ENCODE measurements at regions not wholly inside any gene's neighbourhood (a gene's known extent, or its start where the extent isn't known, plus 50 kb on each side); places are given as distances from the start of the nearest gene placed in this dataset.
A peak's percentile ranks its signal among the peaks of the same experiment; 100 is the strongest.

- Histone ChIP-seq H3K4me2 (ENCODE audit: low read depth, low read length) (no peak overlapping the region), H3K56ac (ENCODE audit: extremely low read depth, insufficient read depth, low read length) (no peak overlapping the region), H4K91ac (ENCODE audit: insufficient read depth, low read depth, low read length) (no peak overlapping the region), H3K14ac (replicated peaks; ENCODE audit: low read depth, low read length) (no peak overlapping the region), H3K23ac (ENCODE audit: low read depth, low read length) (no peak overlapping the region; the same call in 1 of the 2 replicates), H3K9me1 (ENCODE audit: insufficient read depth, low read length) (0 out of 2 replicates have a peak, but pooled peaks cover 3% of the 10 kb centered on the region), H2BK20ac (ENCODE audit: low read depth, low read length) (no peak overlapping the region), H3K9me3 (ENCODE audit: control insufficient read depth, insufficient read depth, low read length) (no peaks in the 10 kb centered on the region), H4K8ac (ENCODE audit: low read depth in 2 of 2, low read length in 2 of 2) (peak overlapping the region; percentile 8 to 71; a peak in 3 of 4 replicates), H3K4me1 (ENCODE audit: control insufficient read depth, insufficient read depth, low read length) (peaks cover 2% of the 10 kb centered on the region; the same call in 1 of the 2 replicates), H2AFZ (replicated peaks; ENCODE audit: low read length, poor library complexity) (peak overlapping the region; percentile 86), H2BK5ac (ENCODE audit: low read depth, low read length, poor library complexity, severe bottlenecking) (no peak overlapping the region), H3K9ac (ENCODE audit: low read depth, low read length) (no peak overlapping the region), H3K27ac (ENCODE audit: insufficient read depth, low read length) (no peak overlapping the region), H2AK9ac (replicated peaks; ENCODE audit: low read depth, low read length, poor library complexity) (no peak overlapping the region), H3K27me3 (ENCODE audit: control insufficient read depth, insufficient read depth, low read length) (peaks cover 39% of the 10 kb centered on the region), H2BK15ac (ENCODE audit: low read depth, low read length) (no peak overlapping the region), H3K36me3 (ENCODE audit: control insufficient read depth, insufficient read depth, low read length) (no peaks in the 10 kb centered on the region), H3K4me3 (ENCODE audit: insufficient read depth, low read depth, low read length) (no peak overlapping the region), H3K4ac (ENCODE audit: low read depth, low read length) (no peak overlapping the region), H4K20me1 (ENCODE audit: insufficient read depth, low read length) (no peaks in the 10 kb centered on the region), H2AK5ac (ENCODE audit: low read depth, low read length) (no peak overlapping the region), H3K79me1 (ENCODE audit: low read depth in 1 of 2, low read length in 2 of 2) (no peaks in the 10 kb centered on the region), H4K5ac (ENCODE audit: low read depth, low read length) (peak overlapping the region; percentile 49; the same call in 1 of the 2 replicates), H3K18ac (ENCODE audit: low read depth, low read length) (no peak overlapping the region; the same call in 1 of the 2 replicates), H2BK120ac (ENCODE audit: low read depth, low read length) (peak overlapping the region; percentile 23; the same call in 1 of the 2 replicates)
- dilution Hi-C loops (cut with HindIII; ENCODE audit: low sequenced_read_pairs, unreplicated experiment), result no loop called here
- ATAC-seq (ENCODE audit: low read depth) (peak; percentile 51; the same call in 1 of the 2 replicates), DNase-seq (no peak)
- no TSS peak for BruUV-seq (replicated peaks)
- ChIA-PET CTCF (no interaction called here), POLR2A (ENCODE audit: unreplicated experiment) (no interaction called here)
- WGBS, 2 experiments (ENCODE audit: extremely low coverage in 2 of 2, insufficient read length in 1 of 2), result 36% methylated on average over 8 of the region's 26 CpGs; no CpG with 5 or more reads in 1 of the 2 experiments
- intact Hi-C loops (cut with micrococcal nuclease), result no loop called here
- in situ Hi-C loops (cut with MboI; ENCODE audit: low sequenced_read_pairs), result no loop called here
- TF ChIP-seq BHLHE40 (IDR thresholded peaks at IDR 0.05; ENCODE audit: low read depth, low read length) (no peak), MAFK (IDR thresholded peaks at IDR 0.05; ENCODE audit: low read depth, low read length) (no peak)
Measured at GRCh38 chrX:68912113-68912512, 83.3 kb downstream of the EFNB1 start.

All from IMR-90 (cell line).